ENCODE measurements at regions not wholly inside any gene's neighbourhood (a gene's known extent, or its start where the extent isn't known, plus 50 kb on each side); places are given as distances from the start of the nearest gene placed in this dataset.

GRCh38 chr5:51644976-51645375 is 261.7 kb downstream of the ISL1 start:
- DNase-seq (ENCODE audit: low read depth, low spot score), result no peak
- ChIA-PET POLR2A (no interaction called here), CTCF (no interaction called here)
- H3K9me3 ChIP-seq (ENCODE audit: control insufficient read depth, insufficient read depth, low read length), result peaks cover 3% of the 10 kb centered on the region; the same call in 1 of the 2 replicates
- H3K27me3 ChIP-seq (ENCODE audit: control insufficient read depth, insufficient read depth, low read length), result no peaks in the 10 kb centered on the region
- no peak overlapping the region for H3K27ac ChIP-seq (ENCODE audit: low read depth, low read length)
- TF ChIP-seq CTCF (IDR thresholded peaks at IDR 0.05; ENCODE audit: low read depth, low read length), result no peak
- H3K4me3 ChIP-seq (ENCODE audit: low read depth, low read length), result no peak overlapping the region

GRCh38 chr5:51646482-51646881 is 263.2 kb downstream of the ISL1 start:
- CTCF ChIA-PET, result no interaction called here
- POLR2A ChIA-PET, result no interaction called here
- Histone ChIP-seq H3K4me3 (ENCODE audit: low read depth, low read length) (no peak overlapping the region), H3K27me3 (ENCODE audit: control insufficient read depth, insufficient read depth, low read length) (no peaks in the 10 kb centered on the region), H3K27ac (ENCODE audit: low read depth, low read length) (no peak overlapping the region), H3K9me3 (ENCODE audit: control insufficient read depth, insufficient read depth, low read length) (peaks cover 3% of the 10 kb centered on the region; the same call in 1 of the 2 replicates)
- DNase-seq (ENCODE audit: low read depth, low spot score), result no peak
- no peak for TF ChIP-seq CTCF (IDR thresholded peaks at IDR 0.05; ENCODE audit: low read depth, low read length)

- POLR2A ChIA-PET, result no interaction called here
- no peak overlapping the region for H3K27ac ChIP-seq (ENCODE audit: low read depth, low read length)
- H3K4me3 ChIP-seq (ENCODE audit: low read depth, low read length), result no peak overlapping the region
- CTCF ChIA-PET, result no interaction called here
- H3K27me3 ChIP-seq (ENCODE audit: control insufficient read depth, insufficient read depth, low read length), result no peaks in the 10 kb centered on the region
- no peak for DNase-seq (ENCODE audit: low read depth, low spot score)
- H3K9me3 ChIP-seq (ENCODE audit: control insufficient read depth, insufficient read depth, low read length), result peaks cover 3% of the 10 kb centered on the region; the same call in 1 of the 2 replicates
- no peak for TF ChIP-seq CTCF (IDR thresholded peaks at IDR 0.05; ENCODE audit: low read depth, low read length)
Measured at GRCh38 chr5:51650824-51651223, 267.6 kb downstream of the ISL1 start.

- ChIA-PET POLR2A (no interaction called here), CTCF (no interaction called here)
- Histone ChIP-seq H3K4me3 (ENCODE audit: low read depth, low read length) (no peak overlapping the region), H3K27ac (ENCODE audit: low read depth, low read length) (no peak overlapping the region), H3K27me3 (ENCODE audit: control insufficient read depth, insufficient read depth, low read length) (no peaks in the 10 kb centered on the region), H3K9me3 (ENCODE audit: control insufficient read depth, insufficient read depth, low read length) (peaks cover 3% of the 10 kb centered on the region; the same call in 1 of the 2 replicates)
- DNase-seq (ENCODE audit: low read depth, low spot score), result no peak
- TF ChIP-seq CTCF (IDR thresholded peaks at IDR 0.05; ENCODE audit: low read depth, low read length), result no peak
Measured at GRCh38 chr5:51651476-51651875, 268.2 kb downstream of the ISL1 start.

GRCh38 chr5:51651889-51652288 is 268.6 kb downstream of the ISL1 start:
- Histone ChIP-seq H3K9me3 (ENCODE audit: control insufficient read depth, insufficient read depth, low read length) (peaks cover 3% of the 10 kb centered on the region; the same call in 1 of the 2 replicates), H3K27ac (ENCODE audit: low read depth, low read length) (no peak overlapping the region), H3K27me3 (ENCODE audit: control insufficient read depth, insufficient read depth, low read length) (no peaks in the 10 kb centered on the region), H3K4me3 (ENCODE audit: low read depth, low read length) (no peak overlapping the region)
- DNase-seq (ENCODE audit: low read depth, low spot score), result no peak
- ChIA-PET CTCF (no interaction called here), POLR2A (no interaction called here)
- no peak for TF ChIP-seq CTCF (IDR thresholded peaks at IDR 0.05; ENCODE audit: low read depth, low read length)
